D721Med (cell line): ENCODE measurements at regions not wholly inside any gene's neighbourhood (a gene's known extent, or its start where the extent isn't known, plus 50 kb on each side); places are given as distances from the start of the nearest gene placed in this dataset.

Experiments used
- DNase-seq: peaks from one replicate; pipeline ENCODE4 v3.0.0; 2011; ENCODE audit warnings: low spot score; ENCODE audit not compliant: insufficient read length
- FAIRE-seq: peaks from 2 replicates; lab custom pipeline; 2011; peaks lifted over from hg19 to GRCh38; lab: Jason Lieb, UNC
- CTCF ChIP-seq: IDR thresholded peaks from 2 replicates; pipeline ENCODE4 v1.5.1; 2012; ENCODE audit warnings: mild to moderate bottlenecking, control low read depth; ENCODE audit not compliant: insufficient read depth; ENCODE audit errors: missing control alignments

- FAIRE-seq (no peak), DNase-seq (no peak)
- no peak for TF ChIP-seq CTCF
Observed at GRCh38 chr6:105831311-105832097, 254.6 kb upstream of the PRDM1 start.

GRCh38 chr6:105825210-105825609, 260.9 kb upstream of the PRDM1 start:
- no peak for TF ChIP-seq CTCF

DNA sequence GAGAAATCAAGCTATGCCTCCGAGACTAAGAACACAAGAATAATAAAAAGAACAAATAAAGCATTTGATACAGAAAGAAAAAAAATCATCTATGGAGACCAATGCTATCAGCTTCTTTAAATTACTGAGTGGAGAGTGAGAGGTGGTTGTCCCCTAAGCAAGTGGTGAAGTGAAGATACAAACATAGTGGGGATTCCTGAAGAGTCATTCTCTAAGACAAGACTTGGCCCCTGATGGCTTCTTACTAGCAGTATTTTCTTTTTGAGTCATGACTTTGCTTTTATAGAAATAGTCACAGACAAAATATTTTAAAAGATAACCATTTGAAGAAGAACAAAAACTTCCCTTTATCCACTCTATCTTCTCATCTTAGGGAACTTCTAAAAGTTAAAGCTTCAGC, 261.4 kb upstream of the PRDM1 start:
- DNase-seq (no peak), FAIRE-seq (no peak)
- no peak for TF ChIP-seq CTCF

More at GRCh38 chr6:105825210-105825609, 260.9 kb upstream of the PRDM1 start:
- DNase-seq (no peak), FAIRE-seq (no peak)

GRCh38 chr6:105821777-105822176, 264.4 kb upstream of the PRDM1 start:
- no peak for FAIRE-seq
- TF ChIP-seq CTCF: no peak
- DNase-seq: no peak

- FAIRE-seq (no peak), DNase-seq (no peak)
- no peak for TF ChIP-seq CTCF
Observed at GRCh38 chr6:105821027-105821426, 265.1 kb upstream of the PRDM1 start.

DNA sequence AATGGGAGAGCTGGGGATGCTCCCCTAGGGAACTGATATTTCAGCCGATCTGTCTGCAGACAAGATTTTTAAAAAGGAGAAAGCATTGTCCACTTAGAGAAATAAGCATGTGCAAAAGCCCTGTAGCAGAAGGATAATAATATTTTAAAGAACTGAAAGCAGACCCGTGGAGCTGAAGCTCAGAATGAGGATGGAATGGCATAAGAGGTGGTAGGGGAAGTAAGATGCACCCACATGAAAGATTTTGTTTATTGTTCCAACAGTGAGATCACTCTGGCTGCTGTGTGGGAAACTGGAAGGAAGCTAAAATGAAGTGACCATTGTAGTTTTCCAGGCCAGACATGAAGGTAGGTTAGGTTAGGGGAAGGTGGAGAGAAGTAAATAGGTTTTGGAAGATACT, 266.4 kb upstream of the PRDM1 start:
- TF ChIP-seq CTCF: no peak
- DNase-seq (no peak), FAIRE-seq (no peak)

DNA sequence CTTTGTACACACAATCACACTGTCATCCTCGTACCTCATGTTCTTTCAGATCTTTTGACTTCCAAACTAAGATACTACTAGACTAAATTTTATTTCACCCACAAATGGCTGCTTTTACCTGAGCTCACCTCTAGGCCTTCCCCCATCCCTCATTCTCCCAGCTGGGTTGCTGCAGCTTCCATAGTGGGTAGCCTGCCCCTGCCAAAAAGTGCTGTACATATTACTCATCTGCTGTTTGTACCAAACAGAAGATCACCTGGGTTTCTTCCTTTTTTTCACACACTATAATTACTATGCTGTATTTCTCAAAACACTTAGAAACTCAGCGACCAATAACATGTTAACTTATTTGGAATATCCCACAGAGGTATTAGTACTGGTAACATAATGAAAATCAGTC, 267.6 kb upstream of the PRDM1 start:
- FAIRE-seq (no peak), DNase-seq (no peak)
- TF ChIP-seq CTCF: no peak
